GM19035 (cell line): ENCODE measurements at regions not wholly inside any gene's neighbourhood (a gene's known extent, or its start where the extent isn't known, plus 50 kb on each side); places are given as distances from the start of the nearest gene placed in this dataset.
"Not testable (repeated sequence)": the region's sequence is repeated elsewhere in the genome, so short reads cannot be mapped to it uniquely, and the experiment has no call there.

Experiments used
- ATAC-seq: cut with Tn5 transposase; IDR thresholded peaks from one replicate; pipeline ENCODE4 v1.9.1; 2021; ENCODE audit not compliant: unreplicated experiment

DNA sequence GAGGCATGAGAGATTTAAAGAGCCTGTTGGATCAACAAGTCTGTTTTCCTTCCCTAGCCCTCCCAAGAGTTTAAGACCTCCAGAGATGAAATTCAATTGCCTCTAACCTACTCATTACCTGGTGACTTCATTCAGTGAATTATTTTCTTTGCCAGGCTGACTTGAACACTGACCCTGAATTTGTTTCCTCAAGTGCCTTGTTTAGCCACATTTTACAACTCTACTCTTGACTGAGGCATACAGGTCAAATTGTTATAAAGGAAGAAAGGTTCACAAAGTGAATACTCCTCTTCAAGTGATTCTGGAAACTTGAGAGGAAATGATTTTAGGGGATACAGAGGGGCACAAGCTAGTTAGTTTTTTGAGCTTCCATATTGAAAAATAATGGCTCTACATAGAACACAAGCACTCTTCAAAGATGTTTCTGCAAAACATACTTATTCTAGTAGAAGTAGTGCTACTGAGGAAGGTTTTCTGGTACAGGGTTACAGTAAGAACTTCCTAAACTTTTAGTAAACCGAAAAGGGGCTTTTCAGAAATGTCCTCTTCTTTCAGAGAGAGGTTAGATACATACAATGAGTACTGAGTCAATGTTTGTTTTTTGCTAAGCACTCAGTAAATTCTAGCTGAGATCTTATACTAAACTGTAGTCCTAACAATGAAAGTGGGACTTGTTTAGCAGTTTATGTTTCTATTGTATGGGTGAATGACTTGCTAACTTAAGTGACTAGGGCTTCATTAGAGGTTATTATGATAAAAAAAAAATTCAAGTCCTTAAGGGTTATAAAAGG lies 137.4 kb upstream of the SATB1 start:
- no peak for ATAC-seq

DNA sequence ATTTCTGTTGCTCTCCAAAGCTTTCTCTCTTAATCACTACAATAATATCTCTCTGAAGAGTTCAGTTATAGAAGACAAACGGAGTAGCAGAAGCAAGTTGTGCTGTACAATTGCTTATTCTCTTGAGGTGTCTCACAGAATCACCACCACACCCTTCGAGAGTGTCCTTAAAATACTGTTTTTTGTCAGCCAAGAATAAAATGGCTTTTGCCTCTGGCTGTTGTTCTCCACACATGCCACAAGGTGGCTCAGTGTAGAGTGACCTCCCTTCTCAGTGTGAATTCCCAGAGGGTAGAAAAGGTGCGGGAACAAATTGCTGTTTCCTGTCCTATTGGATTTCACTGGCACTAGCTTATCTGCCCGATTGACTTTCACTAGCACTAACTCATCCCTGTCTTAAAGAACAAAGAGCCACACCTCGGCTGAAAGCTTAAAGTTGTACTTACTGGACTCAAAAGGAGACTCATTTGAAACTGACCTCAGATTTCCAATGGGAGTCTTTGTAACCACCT lies 134.2 kb upstream of the SATB1 start:
- peak; percentile 69 for ATAC-seq

DNA sequence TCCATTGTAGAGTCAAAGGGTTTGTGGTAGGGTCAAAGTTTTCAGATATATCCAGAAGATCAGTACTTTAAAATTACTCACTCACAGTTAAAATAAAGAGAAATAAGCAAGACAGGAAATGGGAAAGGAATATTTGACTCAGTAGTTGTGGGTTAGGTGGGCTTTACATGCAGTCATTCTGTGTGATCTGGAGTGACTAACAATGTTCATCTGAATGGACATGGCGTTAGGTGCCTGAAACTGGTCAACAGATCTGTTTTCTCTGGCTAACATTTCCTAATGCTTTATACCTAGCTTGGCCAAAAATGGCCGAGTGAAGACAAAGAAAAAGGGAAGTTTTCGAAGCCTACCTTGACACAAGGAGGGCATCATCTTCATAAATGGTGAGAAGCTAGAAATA lies 133.4 kb upstream of the SATB1 start:
- ATAC-seq, result no peak

DNA sequence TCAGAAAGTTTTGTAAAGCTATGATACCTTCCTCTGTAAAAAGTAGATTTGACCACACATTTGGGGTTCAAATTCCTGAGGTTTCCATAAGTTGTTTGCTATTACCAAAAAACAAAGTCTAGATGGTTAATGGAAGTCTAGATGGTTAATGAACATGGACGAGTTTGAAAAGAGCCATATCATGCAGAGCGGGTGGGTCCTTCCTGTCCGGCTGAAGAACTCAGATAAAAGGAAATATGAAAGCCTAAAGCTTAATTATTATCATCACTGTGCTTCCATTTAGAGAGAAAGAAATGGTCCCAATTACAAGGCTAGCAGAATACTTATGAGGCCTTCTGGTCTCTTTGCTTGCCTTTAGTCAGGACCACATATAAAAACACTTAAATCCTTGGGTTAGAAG lies 132.1 kb upstream of the SATB1 start:
- ATAC-seq, result no peak

DNA sequence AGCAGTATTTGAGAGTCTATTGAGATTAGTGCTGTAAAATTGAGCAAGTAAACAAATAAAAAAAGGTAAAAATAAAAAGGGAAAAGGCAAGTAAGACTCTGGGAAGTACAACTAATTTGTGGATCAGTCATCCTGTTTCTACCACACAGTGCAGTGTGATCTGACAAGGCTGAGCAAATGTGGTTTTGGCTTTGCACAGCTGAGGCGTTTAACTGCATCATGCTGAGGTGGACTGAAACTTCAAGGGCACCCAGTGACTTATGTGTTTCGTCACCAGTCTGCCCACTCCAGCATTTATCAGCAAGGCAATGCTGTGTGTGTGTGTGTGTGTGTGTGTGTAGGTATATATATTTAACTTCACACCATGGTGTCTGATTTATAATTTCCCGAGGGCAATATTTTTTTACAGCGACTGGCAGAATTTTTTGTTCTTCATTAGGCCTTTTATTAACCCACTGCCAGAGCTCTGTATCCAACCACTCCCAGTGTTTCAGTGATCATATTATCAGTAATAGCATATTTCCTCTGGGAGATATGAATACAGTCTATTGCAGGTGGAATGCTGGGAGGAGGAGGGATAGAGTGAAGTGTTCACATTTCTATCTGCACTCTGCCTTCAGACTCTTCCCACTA lies 131.5 kb upstream of the SATB1 start:
- ATAC-seq, result peak; percentile 63

DNA sequence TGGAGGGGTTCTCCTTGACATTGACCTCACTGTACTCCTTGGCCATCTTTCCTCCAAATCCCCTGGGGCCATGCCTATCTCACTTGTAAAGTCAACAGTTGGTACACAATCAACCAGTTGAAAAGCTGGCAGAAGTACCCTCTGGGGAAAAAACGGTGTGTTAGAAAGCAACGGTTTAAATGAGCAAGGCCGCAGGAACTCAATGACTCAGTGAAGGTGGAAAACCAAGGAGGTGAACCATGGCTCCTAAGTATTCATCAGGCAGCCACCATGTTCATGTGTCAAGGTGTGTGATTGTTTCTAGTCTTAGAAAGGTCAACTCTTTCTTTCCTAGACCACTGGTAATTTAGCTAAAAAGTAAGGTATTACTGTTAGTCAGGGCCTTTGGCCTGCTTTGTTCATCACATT lies 130.9 kb upstream of the SATB1 start:
- ATAC-seq, result no peak

DNA sequence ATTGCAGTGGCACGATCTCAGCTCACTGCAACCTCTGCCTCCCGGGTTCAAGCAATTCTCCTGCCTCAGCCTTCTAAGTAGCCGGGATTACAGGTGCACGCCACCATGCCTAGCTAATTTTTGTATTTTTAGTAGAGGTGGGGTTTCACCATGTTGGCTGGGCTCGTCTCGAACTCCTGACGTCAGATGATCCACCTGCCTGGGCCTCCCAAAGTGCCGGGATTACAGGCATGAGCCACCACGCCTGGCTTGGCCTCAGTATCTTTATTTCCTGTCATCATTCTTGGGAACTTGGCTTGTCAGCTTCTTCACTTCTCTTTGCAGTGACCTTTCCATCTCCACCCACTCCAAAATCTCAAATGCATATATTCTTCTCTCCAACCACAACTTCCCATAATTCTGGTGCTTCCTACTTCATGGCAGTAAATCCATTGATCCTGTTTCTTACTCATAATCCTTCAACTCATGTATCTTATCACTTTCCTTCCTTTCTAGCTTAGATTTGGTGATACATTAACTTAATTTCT lies 127.5 kb upstream of the SATB1 start:
- not testable (repeated sequence) for ATAC-seq

DNA sequence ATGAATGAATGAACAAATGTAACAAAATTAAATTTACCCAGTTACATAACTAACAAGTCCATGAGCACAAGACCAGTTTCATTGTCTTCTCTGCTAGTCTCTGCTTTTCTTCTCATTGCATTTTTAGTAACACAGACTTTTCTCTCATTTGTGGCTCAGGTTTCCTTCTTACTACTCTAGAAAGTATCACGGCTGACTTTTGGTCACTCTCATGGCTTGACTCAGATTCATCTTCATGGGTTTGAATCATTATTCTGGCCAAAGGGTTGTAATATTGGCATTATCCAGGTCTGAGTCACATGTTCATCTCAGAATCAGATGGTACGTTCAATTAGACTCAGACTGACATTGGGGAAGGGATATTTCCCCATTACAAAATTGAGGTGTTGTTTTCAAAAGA lies 121.5 kb upstream of the SATB1 start:
- no peak for ATAC-seq

DNA sequence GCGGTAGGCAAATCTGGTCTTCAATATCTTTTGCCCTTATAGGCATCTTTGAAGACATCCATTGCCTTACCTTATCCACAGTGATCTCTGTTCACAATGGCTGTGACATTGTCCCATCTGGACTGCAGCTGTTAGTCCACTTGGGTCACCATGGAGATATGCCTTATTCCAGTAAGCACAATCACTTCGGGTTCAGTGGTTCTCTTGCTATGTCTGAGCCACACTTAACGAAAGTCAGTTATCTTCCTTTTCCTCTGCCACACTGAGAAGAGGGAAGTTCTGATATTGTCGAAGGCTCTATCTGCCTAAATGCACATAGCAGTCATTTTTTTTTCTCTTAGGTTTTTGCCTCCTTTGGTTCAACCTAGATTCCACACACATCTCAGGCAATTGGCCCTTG lies 119.0 kb upstream of the SATB1 start:
- ATAC-seq, result no peak

DNA sequence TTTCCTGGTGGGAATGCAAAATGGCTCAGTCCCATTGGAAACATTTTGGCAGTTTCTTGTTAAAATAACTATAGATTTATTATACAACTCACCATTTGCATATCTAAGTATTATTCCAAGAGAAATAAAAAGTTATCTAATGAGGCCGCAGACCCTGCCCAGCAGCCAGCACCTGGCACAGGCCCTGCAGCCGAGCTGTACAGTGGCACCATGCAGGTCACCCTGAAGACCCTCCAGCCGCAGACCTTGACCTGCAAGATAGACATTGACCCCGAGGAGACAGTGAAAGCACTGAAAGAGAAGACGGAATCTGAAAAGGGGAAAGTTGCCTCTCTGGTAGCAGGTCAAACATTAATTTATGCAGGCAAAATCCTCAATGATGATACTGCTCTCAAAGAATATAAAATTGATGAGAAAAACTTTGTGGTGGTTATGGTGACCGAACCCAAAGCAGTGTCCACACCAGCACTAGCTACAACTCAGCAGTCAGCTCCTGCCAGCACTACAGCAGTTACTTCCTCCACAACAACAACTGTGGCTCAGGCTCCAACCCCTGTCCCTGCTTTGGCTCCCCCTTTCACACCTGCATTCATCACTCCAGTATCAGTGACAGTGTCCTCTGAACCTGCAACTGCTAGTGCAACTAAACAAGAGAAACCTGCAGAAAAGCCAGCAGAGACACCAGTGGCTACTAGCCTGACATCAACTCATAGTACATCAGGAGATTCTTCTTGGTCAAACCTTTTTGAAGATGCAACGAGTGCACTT lies 113.5 kb upstream of the SATB1 start:
- ATAC-seq, result no peak

DNA sequence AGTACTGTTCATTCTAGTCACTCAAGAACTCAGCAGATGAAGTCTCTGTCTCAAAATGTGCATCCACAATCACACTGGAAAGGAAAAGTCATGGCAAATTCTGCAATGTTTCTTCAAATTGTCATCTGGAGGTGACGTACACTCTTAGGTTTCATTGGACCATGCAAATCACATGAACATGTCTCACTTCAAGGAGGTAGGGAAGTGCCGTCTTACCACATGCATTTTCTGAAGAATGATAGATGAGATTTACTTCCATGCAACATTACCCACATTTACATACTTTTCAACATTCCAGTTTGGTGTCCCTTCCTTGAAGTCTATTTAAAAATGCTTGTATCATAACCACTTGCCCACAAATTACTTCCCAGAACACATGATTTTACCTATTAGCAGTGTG lies 107.9 kb upstream of the SATB1 start:
- ATAC-seq, result no peak

DNA sequence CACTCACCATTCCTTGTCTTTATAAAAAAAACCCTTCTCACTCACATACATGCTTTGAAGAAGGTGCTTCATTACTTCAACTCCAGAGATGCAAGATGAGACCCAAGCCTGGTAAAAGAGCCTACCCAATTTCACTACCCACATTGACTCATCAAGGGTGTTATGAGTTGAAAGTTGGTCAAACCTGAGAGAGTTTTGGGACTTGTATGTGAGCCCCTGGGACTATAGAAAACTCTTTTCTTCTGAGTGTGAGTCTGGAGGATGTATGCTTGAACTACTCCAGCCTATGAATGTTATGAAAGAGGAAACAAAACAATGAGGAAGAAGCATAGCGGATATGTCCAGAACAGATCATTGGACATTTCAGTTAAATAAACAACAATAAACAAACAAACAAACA lies 106.5 kb upstream of the SATB1 start:
- peak; percentile 67 for ATAC-seq

DNA sequence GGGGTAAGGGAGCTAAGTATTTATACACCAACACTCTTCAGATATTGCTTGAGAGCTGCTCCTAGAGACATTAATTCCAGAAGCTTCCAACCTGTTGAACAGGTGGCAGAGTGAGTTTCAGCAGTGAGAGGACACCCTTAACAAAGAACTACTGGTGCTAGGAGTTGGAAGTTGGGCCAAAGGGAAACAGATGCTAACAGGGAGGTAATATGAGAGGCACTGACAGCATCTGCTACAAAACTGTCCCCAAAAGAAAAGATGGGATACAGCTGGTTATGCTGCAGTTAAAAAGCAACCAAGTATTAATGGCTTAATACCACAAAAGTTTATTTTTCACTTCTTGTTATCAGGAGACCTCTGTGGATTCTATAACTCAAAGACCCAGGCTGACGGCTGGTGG lies 104.5 kb upstream of the SATB1 start:
- no peak for ATAC-seq

DNA sequence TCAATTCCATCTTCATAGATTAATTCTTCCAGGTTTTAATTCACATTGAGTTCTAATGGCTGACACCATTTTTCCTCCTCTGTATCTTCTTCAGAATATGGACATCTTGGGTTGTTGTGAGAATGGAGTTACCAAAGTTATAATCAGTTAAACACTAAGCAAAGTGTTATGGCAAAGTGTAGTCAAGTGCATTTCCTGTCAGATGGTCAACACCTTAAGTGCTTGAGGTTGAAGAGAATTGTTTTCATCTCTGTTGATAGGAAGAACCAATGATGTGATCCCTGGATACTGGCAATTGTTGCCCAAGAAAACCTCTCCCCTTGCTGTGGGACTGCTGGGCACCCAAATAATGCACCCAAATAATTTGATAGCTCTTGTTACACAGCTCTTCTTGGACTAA lies 102.6 kb upstream of the SATB1 start:
- no peak for ATAC-seq

DNA sequence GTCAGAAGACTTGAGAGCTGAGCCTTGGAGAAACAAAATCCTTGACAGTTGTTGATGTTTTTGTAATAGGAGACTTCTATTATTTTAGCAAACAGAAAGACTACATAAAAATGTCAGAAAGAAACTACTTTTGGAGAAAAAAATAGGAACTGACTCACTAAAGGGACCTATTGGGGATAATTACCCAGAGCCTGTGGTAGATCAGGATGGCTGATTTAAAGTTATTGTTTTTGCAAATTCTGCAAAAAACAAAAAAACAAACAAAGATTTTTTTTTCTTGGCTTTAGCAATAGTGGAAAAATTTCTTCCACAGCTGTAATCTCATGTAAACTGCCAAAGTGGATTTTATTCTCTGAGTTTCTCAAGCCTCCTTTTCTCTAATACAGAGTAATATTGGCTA lies 101.5 kb upstream of the SATB1 start:
- ATAC-seq, result no peak

DNA sequence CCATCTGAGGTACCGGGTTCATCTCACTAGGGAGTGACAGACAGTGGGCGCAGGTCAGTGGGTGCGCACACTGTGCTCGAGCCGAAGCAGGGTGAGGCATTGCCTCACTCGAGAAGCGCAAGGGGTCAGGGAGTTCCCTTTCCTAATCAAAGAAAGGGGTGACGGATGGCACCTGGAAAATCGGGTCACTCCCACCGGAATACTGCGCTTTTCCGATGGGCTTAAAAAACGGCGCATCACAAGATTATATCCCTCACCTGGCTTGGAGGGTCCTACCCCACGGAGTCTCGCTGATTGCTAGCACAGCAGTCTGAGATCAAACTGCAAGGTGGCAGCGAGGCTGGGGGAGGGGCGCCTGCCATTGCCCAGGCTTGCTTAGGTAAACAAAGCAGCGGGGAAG lies 91.0 kb upstream of the SATB1 start:
- not testable (repeated sequence) for ATAC-seq

DNA sequence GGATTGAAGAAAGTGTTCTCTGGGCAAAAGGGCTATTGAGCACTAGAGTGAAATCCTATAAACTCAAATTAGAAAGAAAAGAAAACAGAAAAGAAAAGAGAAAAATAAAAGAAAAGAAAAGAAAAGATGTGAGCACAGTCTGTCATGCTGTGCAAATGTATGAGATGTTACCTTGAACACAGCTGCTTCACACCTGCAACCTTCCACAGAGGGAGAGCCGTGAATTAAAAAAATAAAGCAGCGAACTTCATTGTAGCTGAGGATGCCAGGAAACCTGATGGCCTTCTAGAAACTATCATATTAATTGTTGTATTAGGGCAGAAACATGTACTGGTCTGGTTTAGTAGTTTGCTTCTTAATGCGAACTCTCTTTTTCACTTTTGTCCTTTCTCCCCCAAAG lies 88.0 kb upstream of the SATB1 start:
- no peak for ATAC-seq

DNA sequence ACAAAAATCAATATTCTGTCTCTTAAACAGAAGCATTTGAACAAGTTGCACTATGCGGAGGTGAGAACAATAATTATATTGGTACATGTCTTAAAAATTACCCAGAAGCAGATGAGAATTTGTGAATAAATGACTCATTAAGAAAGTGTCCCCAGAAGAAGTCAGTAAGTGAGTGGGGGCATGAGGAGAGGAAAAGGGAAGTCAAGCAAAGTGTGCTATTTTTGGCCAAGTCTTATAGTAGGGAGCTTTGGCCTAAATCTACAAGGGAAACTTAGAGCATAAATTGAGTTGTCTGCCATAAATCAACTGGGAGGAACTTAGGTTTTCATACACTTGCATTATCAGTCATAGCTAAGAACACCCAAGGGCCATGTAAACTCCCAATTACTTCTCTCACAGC lies 86.9 kb upstream of the SATB1 start:
- ATAC-seq, result no peak

DNA sequence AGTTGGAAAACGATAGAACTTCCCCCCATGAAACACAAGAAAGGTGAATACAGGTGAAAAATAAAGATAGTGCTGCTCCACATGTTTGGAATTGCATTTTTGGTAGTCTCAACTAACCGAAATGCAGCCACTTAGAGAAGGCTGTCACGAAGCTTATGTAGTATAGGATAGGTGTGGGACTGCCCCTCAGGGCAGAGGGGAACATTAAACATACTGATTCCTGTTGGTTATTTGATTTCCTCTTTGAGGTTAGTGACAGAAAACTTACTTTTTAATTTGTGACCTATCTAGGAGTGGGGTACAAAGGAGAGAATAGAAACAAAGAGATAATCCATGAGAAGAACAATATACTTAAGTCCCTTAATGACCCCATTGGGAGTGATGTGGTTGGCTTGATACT lies 85.8 kb upstream of the SATB1 start:
- no peak for ATAC-seq

DNA sequence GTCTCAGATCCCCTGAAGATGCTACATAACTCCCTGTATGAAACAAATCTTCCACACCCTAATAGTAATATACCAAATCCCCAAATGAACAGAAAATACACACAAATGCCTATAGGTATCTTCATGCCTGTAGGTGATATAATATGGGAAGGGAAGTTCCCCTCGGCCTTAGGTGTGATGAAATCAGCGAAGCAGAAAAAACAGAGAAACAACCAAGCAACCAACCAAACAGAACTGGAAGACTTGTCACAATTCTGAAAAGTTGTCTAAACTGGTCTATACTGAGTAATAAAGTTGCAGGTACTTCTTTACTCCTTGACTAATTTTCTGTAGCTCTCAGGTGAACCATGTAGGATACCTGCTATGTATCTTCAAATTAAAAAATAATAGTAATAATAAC lies 82.2 kb upstream of the SATB1 start:
- no peak for ATAC-seq

DNA sequence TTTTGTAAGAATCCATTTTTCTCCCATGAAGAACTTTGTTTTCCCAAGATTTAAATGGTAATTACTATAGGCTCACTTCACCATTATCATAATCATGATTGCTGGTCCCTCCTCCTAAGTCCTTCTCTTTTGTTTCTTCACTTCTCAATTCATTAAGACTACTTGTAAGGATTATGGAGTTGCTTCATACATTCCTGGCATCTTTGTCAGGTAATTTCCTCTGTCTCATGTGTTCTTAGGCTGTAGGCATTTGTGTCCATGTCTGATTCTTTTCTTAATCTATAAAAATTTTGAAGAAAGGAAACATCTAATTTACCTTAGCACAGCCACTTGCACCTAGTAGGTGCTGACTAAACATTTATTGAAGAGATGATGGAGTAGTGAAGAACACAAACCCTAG lies 79.9 kb upstream of the SATB1 start:
- ATAC-seq, result no peak
